Spleen (tissue), 11 donors: ENCODE measurements at regions not wholly inside any gene's neighbourhood (a gene's known extent, or its start where the extent isn't known, plus 50 kb on each side); places are given as distances from the start of the nearest gene placed in this dataset.

Source experiments
- DNase-seq: peaks from one replicate; pipeline ENCODE4 v3.0.0-alpha.2; 2020
- H3K27ac ChIP-seq, 8 donors: fragments of 200-600 bp; sonication (generic) in 7 of 8; 1 replicate in 4 of 8; 2 replicates in 4 of 8; pipeline versions ENCODE4 v1.5.0 to v1.8.0; 2016 to 2021; ENCODE audit warnings: inconsistent platforms in 4 of 8, mild to moderate bottlenecking in 4 of 8, moderate library complexity in 1 of 8
- H3K27me3 ChIP-seq, 7 donors: fragments of 200-600 bp; sonication (generic) in 6 of 7; replicated peaks in 1 of 7; 1 replicate in 4 of 7; 2 replicates in 3 of 7; pipeline versions ENCODE4 v1.5.0 to v1.8.0; 2016 to 2021; ENCODE audit warnings: inconsistent platforms in 3 of 7, mild to moderate bottlenecking in 1 of 7
- H3K36me3 ChIP-seq, 6 donors: fragments of 200-600 bp; sonication (generic) in 5 of 6; 1 replicate in 4 of 6; 2 replicates in 2 of 6; pipeline versions ENCODE4 v1.5.0 to v1.8.0; 2016 to 2021; ENCODE audit warnings: inconsistent platforms in 2 of 6
- H3K4me1 ChIP-seq, 6 donors: fragments of 200-600 bp; sonication (generic) in 5 of 6; 1 replicate in 3 of 6; 2 replicates in 3 of 6; pipeline versions ENCODE4 v1.5.0 to v1.8.0; 2016 to 2021; ENCODE audit warnings: inconsistent platforms in 3 of 6
- H3K4me3 ChIP-seq, 8 donors: fragments of 200-600 bp; sonication (generic) in 7 of 8; 1 replicate in 4 of 8; 2 replicates in 4 of 8; pipeline versions ENCODE4 v1.5.0 to v1.8.0; 2016 to 2021; ENCODE audit warnings: inconsistent platforms in 4 of 8, mild to moderate bottlenecking in 4 of 8, moderate library complexity in 2 of 8
- H3K9me3 ChIP-seq, 8 donors: fragments of 200-600 bp; sonication (generic) in 7 of 8; 1 replicate in 4 of 8; 2 replicates in 4 of 8; pipeline versions ENCODE4 v1.5.0 to v1.8.0; 2016 to 2021; ENCODE audit warnings: inconsistent platforms in 4 of 8
- CTCF ChIP-seq, 11 experiments: fragments of 200-600 bp in 7 of 11; fragments of 450-650 bp in 4 of 11; sonication (generic) in 4 of 11; IDR thresholded peaks in 8 of 11; conservative IDR thresholded peaks in 3 of 11; 1 replicate in 7 of 11; 2 replicates in 4 of 11; pipeline versions ENCODE4 v1.4.0 to v1.8.0; 2016 to 2021; ENCODE audit warnings: antibody characterized with exemption in 11 of 11, inconsistent platforms in 4 of 11, mild to moderate bottlenecking in 1 of 11
- POLR2A ChIP-seq, 3 donors: fragments of 450-650 bp; IDR thresholded peaks; one replicate each; pipeline ENCODE4 v1.5.1; 2017; ENCODE audit warnings: antibody characterized with exemption in 3 of 3, mild to moderate bottlenecking in 1 of 3
- POLR2AphosphoS5 ChIP-seq, 3 donors: sonication (generic); formaldehyde crosslinking; IDR thresholded peaks; one replicate each; pipeline ENCODE4 v1.5.1; 2017; ENCODE audit warnings: antibody characterized with exemption in 3 of 3
- WGBS, 5 donors: extraction: QIAGEN DNeasy Blood & Tissue Kit in 3 of 5; methylation state at CpG; one replicate each; pipeline versions ENCODE4 v1.1.5 to v1.1.7; 2013 to 2018; 5-methylcytosine and 5-hydroxymethylcytosine counted together
- intact Hi-C: fragments of 100-400 bp; cut with DNase I; formaldehyde crosslinking; loops from one replicate; pipeline ENCODE4 v1.15.0; 2023; ENCODE audit warnings: low total_unique reads
- donor health status: healthy with polysubstance abuse.
- donor health status: DM: no; HTN: no; CAD: no; lungs with moderate emphysema.
- donor health status: DM: no; HTN: no; CAD: no.
- donor health status: Bipolar disorder and iron deficiency.
- donor health status: healthy.
- donor health status: DM: no; HTN: no; CAD: no.
- donor health status: DM: yes; HTN: yes; CAD: no.

DNA sequence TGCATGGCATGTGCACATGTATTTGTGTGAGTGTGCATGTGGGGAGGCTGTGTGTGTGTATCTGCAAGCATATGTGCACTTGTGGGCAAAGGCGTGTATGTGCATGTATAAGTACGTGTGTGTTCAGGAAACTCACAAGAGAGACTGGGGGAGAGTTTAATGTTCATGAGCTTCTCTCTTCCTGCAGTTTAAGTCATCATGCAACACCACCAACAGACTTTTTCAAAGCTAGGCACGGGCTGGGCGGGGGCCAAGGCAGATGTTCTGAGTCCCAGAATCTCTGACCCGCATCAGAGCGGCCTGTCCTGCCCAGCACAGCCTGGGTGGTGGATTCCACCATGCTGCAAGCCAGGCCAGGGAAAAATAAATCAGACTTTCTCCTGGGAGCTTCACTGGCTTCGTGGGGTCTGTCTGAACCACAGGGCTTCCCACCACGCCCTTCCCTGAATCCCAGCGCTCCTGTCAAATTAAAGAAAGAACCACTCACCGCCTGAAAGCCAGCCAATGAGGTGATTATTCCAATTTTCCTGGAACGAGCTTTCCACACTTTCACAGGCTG, 75.7 kb downstream of the PITPNM2 start:
- H3K27me3 ChIP-seq: no peaks in the 10 kb centered on the region
- H3K36me3 ChIP-seq: no peaks in the 10 kb centered on the region
- TF ChIP-seq POLR2A (IDR thresholded peaks at IDR 0.05) (no peak), CTCF (IDR thresholded peaks at IDR 0.05 in 8 of 11, conservative IDR thresholded peaks at IDR 0.05 in 3 of 11) (peak in 1 of 11 experiments; percentile 4)
- no peak for DNase-seq
- WGBS, 5 donors: 74 to 83% (median 81%) methylated on average over 11 of the region's 11 CpGs
- H3K9me3 ChIP-seq: no peaks in the 10 kb centered on the region
- intact Hi-C loops: no loop called here
- H3K27ac ChIP-seq: peak overlapping the region in 6 of 8 donors; percentile 41 to 83 (median 61)
- H3K4me3 ChIP-seq: peak overlapping the region in 4 of 8 donors; percentile 13 to 54 (median 18)
- peaks cover 0 to 70% (median 36%) of the 10 kb centered on the region in 6 donors for H3K4me1 ChIP-seq

DNA sequence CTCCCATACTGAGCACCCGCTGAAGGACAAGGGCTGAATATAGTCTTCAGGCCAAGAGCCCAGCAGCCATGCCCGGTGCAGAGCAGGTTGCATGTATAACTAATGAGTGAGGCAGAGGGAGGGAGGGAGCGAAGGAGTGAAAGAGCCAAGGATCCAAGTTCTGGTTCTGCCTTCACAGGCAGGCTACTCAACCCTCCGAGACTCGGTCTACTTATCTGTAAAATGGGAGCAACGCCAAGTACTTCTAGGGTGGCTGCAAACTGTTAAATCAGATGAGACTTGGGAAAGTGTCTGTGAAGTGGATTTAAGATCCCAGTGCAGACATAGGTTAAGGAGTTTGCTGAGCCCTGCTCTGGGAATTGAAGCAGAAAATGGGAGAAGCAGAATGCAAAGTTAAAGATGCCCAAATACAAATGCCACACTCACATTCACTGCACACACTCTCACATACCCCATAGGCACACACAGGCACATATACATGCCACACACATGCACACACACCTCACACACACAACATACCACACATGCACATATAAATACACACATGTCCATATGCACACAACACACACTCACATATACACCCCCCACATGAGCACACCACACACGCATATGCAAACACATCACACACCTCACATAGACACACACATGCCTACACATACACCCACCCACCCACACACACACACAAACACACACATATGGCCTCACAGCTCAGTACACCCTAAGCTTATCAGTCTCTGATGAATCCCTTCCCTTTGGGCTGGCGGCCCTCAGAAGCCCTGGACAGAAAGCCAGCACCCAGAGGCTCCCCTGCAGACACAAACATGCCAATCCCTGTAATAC, 76.7 kb downstream of the PITPNM2 start:
- Histone ChIP-seq H3K36me3 (no peaks in the 10 kb centered on the region), H3K27me3 (no peaks in the 10 kb centered on the region), H3K27ac (no peak overlapping the region), H3K4me3 (peak overlapping the region in 1 of 8 donors; percentile 54), H3K4me1 (peaks cover 4 to 79% (median 41%) of the 10 kb centered on the region in 6 donors), H3K9me3 (no peaks in the 10 kb centered on the region)
- 85 to 94% (median 93%) methylated on average over 8 of the region's 8 CpGs for WGBS, 5 donors
- TF ChIP-seq POLR2AphosphoS5 (IDR thresholded peaks at IDR 0.05) (no peak), CTCF (IDR thresholded peaks at IDR 0.05 in 8 of 11, conservative IDR thresholded peaks at IDR 0.05 in 3 of 11) (no peak), POLR2A (IDR thresholded peaks at IDR 0.05) (no peak)
- intact Hi-C loops: no loop called here
- no peak for DNase-seq

DNA sequence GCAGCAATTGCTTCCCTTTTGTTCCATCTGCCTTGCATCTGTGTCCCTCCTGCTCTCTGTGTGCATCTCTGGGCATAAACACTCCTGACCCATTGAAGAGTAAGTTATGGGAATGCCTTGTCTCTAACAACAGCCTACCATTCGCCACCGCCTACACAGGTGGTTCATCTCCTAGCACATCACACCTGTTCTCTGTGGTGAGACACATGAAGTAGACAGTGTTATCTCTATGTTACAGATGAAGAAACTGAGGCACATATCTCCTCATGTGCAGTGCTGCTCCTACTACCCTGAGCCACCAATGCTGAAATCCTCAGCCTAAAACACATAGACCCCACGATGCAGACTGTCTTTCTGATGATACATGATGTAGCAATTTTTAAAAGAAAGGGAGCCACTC, 77.6 kb downstream of the PITPNM2 start:
- intact Hi-C loops: no loop called here
- no peak for DNase-seq
- no peaks in the 10 kb centered on the region for H3K9me3 ChIP-seq
- WGBS, 5 donors: 78 to 90% (median 83%) methylated on average over 3 of the region's 3 CpGs
- TF ChIP-seq POLR2A (IDR thresholded peaks at IDR 0.05): no peak
- no peak for TF ChIP-seq CTCF (IDR thresholded peaks at IDR 0.05 in 8 of 11, conservative IDR thresholded peaks at IDR 0.05 in 3 of 11)
- TF ChIP-seq POLR2AphosphoS5 (IDR thresholded peaks at IDR 0.05): no peak
- no peak overlapping the region for H3K4me3 ChIP-seq
- H3K4me1 ChIP-seq: peaks cover 4 to 84% (median 41%) of the 10 kb centered on the region in 6 donors
- H3K36me3 ChIP-seq: no peaks in the 10 kb centered on the region
- no peak overlapping the region for H3K27ac ChIP-seq
- no peaks in the 10 kb centered on the region for H3K27me3 ChIP-seq

DNA sequence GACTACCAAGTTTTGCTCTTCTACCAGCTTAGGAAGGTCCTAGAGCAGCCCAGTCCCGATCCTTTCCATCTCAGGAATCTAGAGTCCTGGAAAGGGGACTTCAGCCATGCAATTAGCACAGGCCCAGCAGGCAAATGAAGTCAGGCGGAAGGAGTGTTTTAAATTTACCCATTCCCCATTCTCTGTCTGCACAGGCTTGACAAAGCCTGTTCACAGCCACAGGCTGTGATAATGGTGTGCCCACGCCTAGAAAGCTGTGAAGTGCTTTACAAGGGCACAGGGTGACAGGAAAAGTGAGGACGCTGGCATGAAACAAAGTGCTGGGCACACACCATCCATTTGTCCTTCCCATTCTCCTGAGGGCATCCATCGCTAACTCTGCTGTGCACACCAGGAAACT, 79.0 kb downstream of the PITPNM2 start:
- Histone ChIP-seq H3K4me1 (peaks cover 4 to 80% (median 35%) of the 10 kb centered on the region in 6 donors), H3K27me3 (no peaks in the 10 kb centered on the region), H3K27ac (peak overlapping the region in 1 of 8 donors; percentile 2), H3K9me3 (no peaks in the 10 kb centered on the region), H3K36me3 (no peaks in the 10 kb centered on the region), H3K4me3 (no peak overlapping the region)
- intact Hi-C loops: no loop called here
- TF ChIP-seq POLR2A (IDR thresholded peaks at IDR 0.05): no peak
- no peak for DNase-seq
- WGBS, 5 donors: 68 to 79% (median 71%) methylated on average over 5 of the region's 5 CpGs
